AG09319 (cell line): ENCODE measurements at regions not wholly inside any gene's neighbourhood (a gene's known extent, or its start where the extent isn't known, plus 50 kb on each side); places are given as distances from the start of the nearest gene placed in this dataset.

Experiments
- DNase-seq: peaks from one replicate; pipeline ENCODE4 v3.0.0-alpha.2; 2010; ENCODE audit warnings: low read depth; ENCODE audit errors: extremely low read depth
- CTCF ChIP-seq: IDR thresholded peaks from 2 replicates; pipeline ENCODE4 v1.5.1; 2011; ENCODE audit warnings: low read depth, mild to moderate bottlenecking, inconsistent platforms, low read length, moderate library complexity

- no peak for TF ChIP-seq CTCF
Measured at GRCh38 chr14:80446356-80446755, 235.1 kb upstream of the DIO2 start.

DNA sequence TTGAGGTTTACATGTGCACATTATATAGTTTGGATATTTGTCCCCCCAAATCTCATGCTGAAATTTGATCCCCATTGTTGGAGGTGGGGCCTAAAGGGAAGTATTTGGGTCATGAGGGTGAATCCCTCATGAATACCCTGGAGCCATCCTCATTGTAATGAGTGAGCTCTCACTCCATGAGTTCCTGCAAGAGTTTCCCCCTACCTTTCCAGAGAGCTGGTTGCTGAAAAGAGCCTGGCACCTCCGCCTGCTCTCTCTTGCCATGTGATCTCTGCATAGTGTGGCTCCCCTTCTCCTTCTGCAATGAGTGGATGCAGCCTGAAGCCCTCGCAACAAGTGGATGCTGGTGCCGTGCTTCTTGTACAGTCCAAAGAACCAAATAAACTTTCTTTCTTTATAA, 234.3 kb upstream of the DIO2 start:
- no peak for TF ChIP-seq CTCF
- no peak for DNase-seq

More at GRCh38 chr14:80446356-80446755, 235.1 kb upstream of the DIO2 start:
- no peak for DNase-seq

GRCh38 chr14:80434574-80435321, 223.4 kb upstream of the DIO2 start:
- TF ChIP-seq CTCF: no peak
- DNase-seq: no peak

DNA sequence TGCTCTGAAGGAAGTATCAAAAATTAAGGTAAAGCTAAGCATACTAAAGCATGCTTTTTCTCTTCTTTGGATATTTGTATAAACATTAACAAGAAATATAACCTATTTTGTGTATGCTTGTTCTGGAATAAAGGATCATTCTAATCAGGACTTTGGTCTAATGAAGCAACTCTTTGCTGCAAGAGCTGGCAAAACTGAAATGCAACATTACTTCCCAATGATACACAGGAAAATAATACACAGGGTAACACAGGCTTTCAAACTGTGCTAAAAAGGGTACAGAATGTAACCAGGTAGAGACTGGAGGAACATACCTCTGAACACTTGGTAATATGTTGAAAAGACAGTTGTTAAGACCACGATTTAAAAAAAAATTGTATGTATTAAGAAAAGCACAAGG, 222.5 kb upstream of the DIO2 start:
- DNase-seq: no peak
- TF ChIP-seq CTCF: no peak

DNA sequence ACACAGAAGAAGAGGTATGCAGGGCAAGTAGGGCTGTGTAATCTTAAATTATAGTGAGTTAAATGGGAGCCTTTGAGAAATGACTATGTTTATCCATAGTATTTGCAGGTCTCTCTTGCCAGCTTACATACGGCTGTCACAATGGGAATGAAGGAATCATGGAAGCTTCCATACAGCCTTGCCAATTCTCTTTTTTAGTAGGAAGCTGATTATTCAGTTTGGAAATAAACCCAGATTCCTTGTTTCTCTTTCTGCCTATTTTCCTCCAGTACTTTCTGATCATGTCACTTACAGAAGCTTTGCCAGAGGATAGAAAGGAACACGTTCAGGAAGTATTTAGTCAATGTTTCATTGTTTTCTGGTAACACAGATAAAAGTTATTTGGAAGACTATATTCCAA, 217.4 kb upstream of the DIO2 start:
- TF ChIP-seq CTCF: no peak
- DNase-seq: no peak

GRCh38 chr14:80428171-80428570, 216.9 kb upstream of the DIO2 start:
- no peak for TF ChIP-seq CTCF
- DNase-seq: no peak

GRCh38 chr14:80427101-80427500, 215.8 kb upstream of the DIO2 start:
- TF ChIP-seq CTCF: no peak
- DNase-seq: no peak
